ENCODE measurements at regions not wholly inside any gene's neighbourhood (a gene's known extent, or its start where the extent isn't known, plus 50 kb on each side); places are given as distances from the start of the nearest gene placed in this dataset.

DNA sequence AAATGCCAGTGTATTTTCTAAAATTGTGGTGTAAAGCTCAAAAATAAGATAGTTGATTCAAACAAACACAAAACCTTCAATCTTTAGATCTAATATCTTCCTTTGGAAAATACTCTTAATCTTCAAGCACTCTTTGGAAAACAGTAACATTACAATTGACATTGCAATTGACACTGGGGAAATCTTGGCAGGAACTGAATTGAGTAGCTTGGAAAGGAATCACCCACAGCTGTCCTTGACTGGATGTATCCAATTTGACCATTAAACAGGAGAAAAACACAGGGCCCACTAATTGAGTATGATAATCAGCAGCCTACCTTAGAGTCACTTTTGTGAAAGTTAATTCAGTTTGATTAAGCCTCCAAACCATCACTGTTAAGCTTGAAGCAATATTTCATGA, 776.7 kb downstream of the DTWD2 start:
- TF ChIP-seq, protein P1, sequence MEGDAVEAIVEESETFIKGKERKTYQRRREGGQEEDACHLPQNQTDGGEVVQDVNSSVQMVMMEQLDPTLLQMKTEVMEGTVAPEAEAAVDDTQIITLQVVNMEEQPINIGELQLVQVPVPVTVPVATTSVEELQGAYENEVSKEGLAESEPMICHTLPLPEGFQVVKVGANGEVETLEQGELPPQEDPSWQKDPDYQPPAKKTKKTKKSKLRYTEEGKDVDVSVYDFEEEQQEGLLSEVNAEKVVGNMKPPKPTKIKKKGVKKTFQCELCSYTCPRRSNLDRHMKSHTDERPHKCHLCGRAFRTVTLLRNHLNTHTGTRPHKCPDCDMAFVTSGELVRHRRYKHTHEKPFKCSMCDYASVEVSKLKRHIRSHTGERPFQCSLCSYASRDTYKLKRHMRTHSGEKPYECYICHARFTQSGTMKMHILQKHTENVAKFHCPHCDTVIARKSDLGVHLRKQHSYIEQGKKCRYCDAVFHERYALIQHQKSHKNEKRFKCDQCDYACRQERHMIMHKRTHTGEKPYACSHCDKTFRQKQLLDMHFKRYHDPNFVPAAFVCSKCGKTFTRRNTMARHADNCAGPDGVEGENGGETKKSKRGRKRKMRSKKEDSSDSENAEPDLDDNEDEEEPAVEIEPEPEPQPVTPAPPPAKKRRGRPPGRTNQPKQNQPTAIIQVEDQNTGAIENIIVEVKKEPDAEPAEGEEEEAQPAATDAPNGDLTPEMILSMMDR (IDR thresholded peaks at IDR 0.05): no peak
- no peak for TF ChIP-seq POLR2A (IDR thresholded peaks at IDR 0.05)
